MM.1S (cell line): ENCODE measurements at regions not wholly inside any gene's neighbourhood (a gene's known extent, or its start where the extent isn't known, plus 50 kb on each side); places are given as distances from the start of the nearest gene placed in this dataset.

Experiments
- DNase-seq: peaks from one replicate; pipeline ENCODE4 v3.0.0-alpha.2; 2015
- H2AFZ ChIP-seq: fragments of 300-600 bp; sonication (generic); 2 replicates; pipeline ENCODE4 v1.6.0; 2016; ENCODE audit warnings: antibody characterized with exemption, low read length
- H3F3A ChIP-seq: fragments of 300-600 bp; sonication (generic); 2 replicates; pipeline ENCODE4 v1.6.1; 2016; ENCODE audit warnings: mild to moderate bottlenecking, antibody characterized with exemption, low read length, moderate library complexity, mixed read lengths; ENCODE audit not compliant: insufficient read depth
- H3K27ac ChIP-seq: fragments of 300-600 bp; sonication (generic); 2 replicates; pipeline ENCODE4 v1.5.1; 2016; ENCODE audit warnings: mild to moderate bottlenecking, low read length
- H3K27me3 ChIP-seq: fragments of 300-600 bp; sonication (generic); replicated peaks from 2 replicates; pipeline ENCODE4 v1.6.0; 2016; ENCODE audit warnings: low read length; ENCODE audit not compliant: insufficient read depth
- H3K36me3 ChIP-seq: fragments of 300-600 bp; sonication (generic); replicated peaks from 2 replicates; pipeline ENCODE4 v1.6.1; 2016; ENCODE audit warnings: mild to moderate bottlenecking, low read length, mixed read lengths; ENCODE audit not compliant: insufficient read depth
- H3K4me1 ChIP-seq: fragments of 300-600 bp; sonication (generic); 2 replicates; pipeline ENCODE4 v1.6.1; 2016; ENCODE audit warnings: low read length, mixed read lengths
- H3K4me2 ChIP-seq: fragments of 300-600 bp; sonication (generic); 2 replicates; pipeline ENCODE4 v1.6.0; 2016; ENCODE audit warnings: low read depth, low read length
- H3K4me3 ChIP-seq: fragments of 300-600 bp; sonication (generic); 2 replicates; pipeline ENCODE4 v1.5.1; 2016; ENCODE audit warnings: low read length, mixed read lengths
- H3K79me2 ChIP-seq: fragments of 300-600 bp; sonication (generic); 2 replicates; pipeline ENCODE4 v1.6.1; 2016; ENCODE audit warnings: mixed run types, low read length, mixed read lengths
- H3K9ac ChIP-seq: fragments of 300-600 bp; sonication (generic); 2 replicates; pipeline ENCODE4 v1.6.1; 2016; ENCODE audit warnings: low read length, mixed read lengths
- H3K9me2 ChIP-seq: fragments of 300-600 bp; sonication (generic); replicated peaks from 2 replicates; pipeline ENCODE4 v1.6.1; 2016; ENCODE audit warnings: mild to moderate bottlenecking, low read length, mixed read lengths; ENCODE audit not compliant: insufficient read depth
- H3K9me3 ChIP-seq: fragments of 300-600 bp; sonication (generic); replicated peaks from 2 replicates; pipeline ENCODE4 v1.6.1; 2016; ENCODE audit warnings: mild to moderate bottlenecking, low read length, mixed read lengths; ENCODE audit not compliant: insufficient read depth
- H4K20me1 ChIP-seq: fragments of 300-600 bp; sonication (generic); 2 replicates; pipeline ENCODE4 v1.6.1; 2016; ENCODE audit warnings: mild to moderate bottlenecking, low read length, moderate library complexity, mixed read lengths; ENCODE audit not compliant: insufficient read depth
- EZH2 ChIP-seq: fragments of 300-600 bp; sonication (generic); optimal IDR thresholded peaks from 2 replicates; pipeline ENCODE3; 2017; ENCODE audit warnings: low read depth, mild to moderate bottlenecking, antibody characterized with exemption, low read length, mixed read lengths
- EZH2phosphoT487 ChIP-seq: fragments of 300-600 bp; sonication (generic); IDR thresholded peaks from 2 replicates; pipeline ENCODE4 v1.6.1; 2018; ENCODE audit warnings: antibody characterized with exemption, low read length
- TF ChIP-seq, protein P1 (sequence below): fragments of 300-600 bp; sonication (generic); IDR thresholded peaks from 2 replicates; pipeline ENCODE4 v1.5.1; 2016; ENCODE audit warnings: antibody characterized with exemption, low read length, mixed read lengths

DNA sequence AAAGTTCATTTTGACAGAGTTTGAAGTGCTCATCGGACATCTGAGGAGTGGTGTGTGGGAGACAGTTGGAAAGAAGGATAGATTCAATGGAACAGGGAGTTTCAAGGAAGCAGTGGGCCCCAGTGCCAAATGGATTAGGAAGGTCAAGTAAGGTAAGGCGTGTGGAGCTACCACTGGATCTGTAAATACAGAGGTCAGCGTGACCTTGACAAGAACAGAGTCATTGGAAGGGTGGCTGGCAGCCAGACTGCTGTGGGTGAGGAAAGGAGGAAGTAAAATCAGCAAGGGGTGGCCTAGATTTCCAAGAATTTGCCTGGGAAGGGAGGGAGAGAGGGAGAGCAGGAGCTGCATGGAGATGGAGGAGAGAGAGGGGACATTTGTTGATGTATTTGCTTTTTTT, 68.2 kb upstream of the IGF1 start:
- DNase-seq: no peak
- no peaks in the 10 kb centered on the region for H4K20me1 ChIP-seq
- H3K27me3 ChIP-seq: no peaks in the 10 kb centered on the region
- H3K79me2 ChIP-seq: no peaks in the 10 kb centered on the region
- no peak overlapping the region for H3K9ac ChIP-seq
- TF ChIP-seq EZH2phosphoT487 (no peak), EZH2 (no peak)
- TF ChIP-seq, protein P1, sequence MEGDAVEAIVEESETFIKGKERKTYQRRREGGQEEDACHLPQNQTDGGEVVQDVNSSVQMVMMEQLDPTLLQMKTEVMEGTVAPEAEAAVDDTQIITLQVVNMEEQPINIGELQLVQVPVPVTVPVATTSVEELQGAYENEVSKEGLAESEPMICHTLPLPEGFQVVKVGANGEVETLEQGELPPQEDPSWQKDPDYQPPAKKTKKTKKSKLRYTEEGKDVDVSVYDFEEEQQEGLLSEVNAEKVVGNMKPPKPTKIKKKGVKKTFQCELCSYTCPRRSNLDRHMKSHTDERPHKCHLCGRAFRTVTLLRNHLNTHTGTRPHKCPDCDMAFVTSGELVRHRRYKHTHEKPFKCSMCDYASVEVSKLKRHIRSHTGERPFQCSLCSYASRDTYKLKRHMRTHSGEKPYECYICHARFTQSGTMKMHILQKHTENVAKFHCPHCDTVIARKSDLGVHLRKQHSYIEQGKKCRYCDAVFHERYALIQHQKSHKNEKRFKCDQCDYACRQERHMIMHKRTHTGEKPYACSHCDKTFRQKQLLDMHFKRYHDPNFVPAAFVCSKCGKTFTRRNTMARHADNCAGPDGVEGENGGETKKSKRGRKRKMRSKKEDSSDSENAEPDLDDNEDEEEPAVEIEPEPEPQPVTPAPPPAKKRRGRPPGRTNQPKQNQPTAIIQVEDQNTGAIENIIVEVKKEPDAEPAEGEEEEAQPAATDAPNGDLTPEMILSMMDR: no peak
- H3K4me1 ChIP-seq: peaks cover 16% of the 10 kb centered on the region
- H3K27ac ChIP-seq: no peak overlapping the region
- no peaks in the 10 kb centered on the region for H3F3A ChIP-seq
- H3K9me2 ChIP-seq: no peaks in the 10 kb centered on the region
- no peak overlapping the region for H3K4me3 ChIP-seq
- no peaks in the 10 kb centered on the region for H3K9me3 ChIP-seq
- H3K36me3 ChIP-seq: no peaks in the 10 kb centered on the region
- no peak overlapping the region for H3K4me2 ChIP-seq
- no peak overlapping the region for H2AFZ ChIP-seq

DNA sequence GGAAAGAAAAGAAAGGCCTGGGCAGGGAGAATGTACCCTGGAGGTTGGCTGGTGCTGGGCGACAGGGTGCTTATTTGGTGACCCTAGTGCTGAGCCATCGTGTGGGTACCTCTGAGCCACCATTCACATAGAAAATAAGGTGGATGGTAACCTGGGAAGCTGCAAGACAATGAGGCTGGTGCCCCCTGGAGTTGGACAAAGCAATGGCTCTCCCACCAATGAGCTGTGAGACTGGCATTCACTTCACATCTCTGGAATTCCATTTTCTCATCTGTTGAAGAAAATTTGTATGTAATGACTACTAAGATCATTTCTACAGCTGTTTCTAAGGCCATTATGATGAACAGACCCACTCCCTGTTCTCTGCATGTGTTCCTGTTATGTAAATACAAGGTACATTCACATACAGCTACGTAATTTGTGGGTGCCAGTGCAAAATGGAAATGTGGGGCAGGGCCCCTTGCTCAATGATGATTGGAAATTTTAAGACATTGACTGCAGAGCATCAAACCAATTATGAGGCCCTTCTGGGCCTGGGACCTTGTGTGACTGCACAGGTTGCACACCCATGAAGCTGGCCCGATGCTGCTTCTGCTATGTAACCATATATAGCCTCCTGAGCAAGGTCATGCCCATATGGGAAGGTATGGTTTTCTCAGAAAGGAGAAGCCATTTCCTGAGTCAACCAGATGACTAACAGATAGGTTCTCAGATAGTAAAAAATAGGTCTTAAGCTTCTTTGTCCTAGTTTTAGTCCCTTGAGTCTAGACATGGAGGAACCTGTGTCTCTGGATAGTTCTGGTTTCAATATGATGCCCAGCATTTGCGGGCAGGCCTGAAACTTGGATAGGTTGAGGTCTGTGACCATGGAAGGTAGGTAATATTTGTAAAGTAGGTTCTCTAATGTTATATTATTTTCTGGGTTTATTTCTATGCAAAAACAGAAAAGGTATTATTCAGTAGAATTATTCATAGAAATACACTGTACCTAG, 63.4 kb upstream of the IGF1 start:
- Histone ChIP-seq H3K9ac (no peak overlapping the region), H3K9me2 (no peaks in the 10 kb centered on the region), H3K36me3 (no peaks in the 10 kb centered on the region), H2AFZ (peak overlapping the region; percentile 7; the same call in 1 of the 2 replicates), H3K27ac (no peak overlapping the region; the same call in 1 of the 2 replicates), H4K20me1 (no peaks in the 10 kb centered on the region), H3K9me3 (no peaks in the 10 kb centered on the region), H3K4me2 (peak overlapping the region; percentile 29; the same call in 1 of the 2 replicates), H3F3A (no peaks in the 10 kb centered on the region), H3K4me1 (peaks cover 19% of the 10 kb centered on the region), H3K79me2 (no peaks in the 10 kb centered on the region), H3K27me3 (no peaks in the 10 kb centered on the region), H3K4me3 (no peak overlapping the region)
- peak; percentile 55 for DNase-seq
- TF ChIP-seq, protein P1: peak; percentile 41
- TF ChIP-seq EZH2: no peak
- no peak for TF ChIP-seq EZH2phosphoT487

DNA sequence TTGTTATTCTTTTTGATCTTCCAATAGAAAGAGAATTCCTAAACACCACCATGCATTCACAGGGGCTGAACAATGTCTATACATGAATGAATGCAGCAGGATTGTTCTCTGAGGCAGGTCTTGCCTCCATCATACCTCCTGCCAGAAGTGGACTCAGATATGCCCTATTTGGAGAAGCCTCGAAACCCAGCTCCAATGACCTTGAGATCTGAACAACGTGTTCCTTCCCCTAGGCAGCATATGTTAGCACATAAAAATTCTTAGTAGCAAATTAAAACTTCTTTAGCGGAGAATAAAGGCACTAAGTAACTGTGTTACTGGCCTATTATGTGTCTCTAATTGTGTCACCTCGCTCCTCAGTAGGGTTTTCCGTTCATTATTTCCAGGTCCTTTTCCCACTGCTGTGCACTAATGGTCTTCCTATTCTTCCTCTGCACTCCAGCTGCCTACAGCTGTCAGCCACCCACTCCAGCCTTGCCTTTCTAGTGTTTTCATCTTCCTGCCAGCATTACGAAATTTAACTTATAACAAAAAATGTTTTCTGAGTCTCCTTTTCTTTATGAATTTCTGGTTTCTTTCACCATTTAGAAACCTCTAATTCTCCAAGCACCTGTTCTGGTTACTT, 62.6 kb upstream of the IGF1 start:
- H3K4me1 ChIP-seq: peaks cover 19% of the 10 kb centered on the region
- no peak overlapping the region for H3K27ac ChIP-seq
- no peaks in the 10 kb centered on the region for H3K9me3 ChIP-seq

More for the DNA sequence above, 62.6 kb upstream of the IGF1 start:
- DNase-seq: no peak
- no peaks in the 10 kb centered on the region for H3K9me2 ChIP-seq
- no peaks in the 10 kb centered on the region for H3K27me3 ChIP-seq
- TF ChIP-seq EZH2 (no peak), EZH2phosphoT487 (no peak)
- TF ChIP-seq, protein P1: no peak
- no peak overlapping the region for H3K9ac ChIP-seq
- H3K79me2 ChIP-seq: no peaks in the 10 kb centered on the region
- H2AFZ ChIP-seq: no peak overlapping the region
- H3K4me2 ChIP-seq: no peak overlapping the region
- H4K20me1 ChIP-seq: no peaks in the 10 kb centered on the region
- no peak overlapping the region for H3K4me3 ChIP-seq
- H3K36me3 ChIP-seq: no peaks in the 10 kb centered on the region
- H3F3A ChIP-seq: no peaks in the 10 kb centered on the region
